T-helper 2 cell (primary cell): ENCODE measurements at regions not wholly inside any gene's neighbourhood (a gene's known extent, or its start where the extent isn't known, plus 50 kb on each side); places are given as distances from the start of the nearest gene placed in this dataset.
"Not testable (repeated sequence)": the region's sequence is repeated elsewhere in the genome, so short reads cannot be mapped to it uniquely, and the experiment has no call there.

ENCODE experiments used
- DNase-seq, 5 experiments: peaks; one replicate each; pipeline versions ENCODE4 v3.0.0 to v3.0.0-alpha.2; 2012 to 2022

- DNase-seq, result no peak
These were observed 56.7 kb downstream of the CCDC74A start for GRCh38 chr2:131584380-131584779.

GRCh38 chr2:131584940-131585339 lies 57.3 kb downstream of the CCDC74A start:
- DNase-seq, result no peak

- no peak for DNase-seq
These were observed 60.6 kb downstream of the CCDC74A start for GRCh38 chr2:131588152-131588873.

GRCh38 chr2:131589126-131589525 lies 61.4 kb downstream of the CCDC74A start:
- DNase-seq, result not testable (repeated sequence)

DNA sequence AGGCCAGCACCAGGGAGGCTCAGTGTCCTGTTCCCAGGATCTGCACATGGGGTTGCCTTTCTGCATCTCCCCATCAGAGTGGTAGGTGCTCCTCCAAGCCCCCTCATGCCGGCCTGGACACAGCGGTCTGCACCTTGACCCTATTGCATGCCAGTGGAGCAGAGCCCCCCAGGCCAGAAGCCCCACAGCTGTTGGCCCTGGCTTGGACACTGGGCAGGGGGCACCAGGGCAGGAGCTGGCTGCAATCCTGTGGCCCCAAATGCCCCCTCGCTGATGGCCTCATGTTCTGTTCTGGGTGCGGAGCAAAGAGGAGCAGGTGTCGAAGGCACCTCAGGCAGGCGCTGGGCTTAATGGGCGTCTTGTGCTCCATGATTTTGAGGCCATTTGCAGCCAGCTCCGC lies 62.7 kb downstream of the CCDC74A start:
- no peak for DNase-seq

- no peak for DNase-seq
These were observed 63.2 kb downstream of the CCDC74A start for GRCh38 chr2:131590896-131591295.

DNA sequence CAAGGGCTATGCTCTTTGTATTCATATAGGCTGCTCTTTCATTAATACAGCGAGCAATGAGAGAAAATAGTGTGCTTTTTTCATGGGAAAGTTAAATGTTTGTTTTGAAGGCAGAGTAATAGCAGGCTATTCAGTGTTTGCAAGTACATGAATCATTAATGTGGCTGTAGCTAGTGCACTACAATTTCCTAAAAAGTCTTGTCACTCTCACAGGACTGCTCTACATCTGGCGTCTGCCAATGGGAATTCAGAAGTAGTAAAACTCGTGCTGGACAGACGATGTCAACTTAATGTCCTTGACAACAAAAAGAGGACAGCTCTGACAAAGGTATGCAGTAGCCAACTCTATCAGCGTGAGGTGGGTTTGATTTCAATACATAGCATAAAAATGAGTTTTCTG lies 68.9 kb downstream of the CCDC74A start:
- DNase-seq, result not testable (repeated sequence)

DNA sequence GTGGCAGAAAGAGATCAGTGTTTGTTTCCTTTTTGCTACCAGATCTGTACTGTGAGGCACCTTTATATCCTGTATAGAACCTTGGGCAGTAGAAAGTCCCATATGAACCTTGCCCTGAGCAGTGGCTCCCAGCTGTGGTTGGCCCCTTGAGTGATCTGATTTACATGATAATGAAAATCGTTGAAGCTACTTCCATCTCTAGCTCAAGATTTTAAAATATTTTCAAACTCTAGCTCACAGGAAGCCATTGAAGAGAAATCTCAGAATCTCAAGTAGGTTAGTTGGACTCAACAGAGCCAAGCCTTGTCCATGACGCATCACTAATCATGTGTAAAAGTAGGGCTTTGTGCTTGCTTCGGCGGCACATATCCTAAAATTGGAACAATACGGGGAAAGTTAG lies 74.8 kb downstream of the CCDC74A start:
- DNase-seq, result not testable (repeated sequence)

DNA sequence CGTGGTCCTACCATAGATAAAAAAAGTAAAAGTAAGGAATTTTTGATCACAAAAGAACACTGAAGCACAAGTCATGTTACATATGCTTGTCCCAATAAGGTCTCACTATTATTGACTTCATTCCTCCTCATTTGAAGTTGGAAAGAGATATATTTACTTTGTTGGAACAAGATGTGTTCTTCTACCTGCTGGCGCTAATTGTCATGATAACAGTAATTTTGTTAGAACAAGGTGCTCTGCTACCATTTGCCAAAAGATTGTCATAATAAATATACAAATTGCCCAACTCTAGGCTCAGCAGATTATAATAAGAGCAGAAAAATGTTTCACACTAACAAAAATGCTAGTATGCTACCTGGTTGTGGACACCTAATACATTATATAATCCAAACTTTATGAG lies 77.0 kb downstream of the CCDC74A start:
- DNase-seq, result not testable (repeated sequence)

- not testable (repeated sequence) for DNase-seq
These were observed 78.7 kb downstream of the CCDC74A start for GRCh38 chr2:131606366-131606765.

GRCh38 chr2:131607056-131607455 lies 79.4 kb downstream of the CCDC74A start:
- not testable (repeated sequence) for DNase-seq

GRCh38 chr2:131614539-131614938 lies 86.9 kb downstream of the CCDC74A start:
- DNase-seq, result not testable (repeated sequence)

DNA sequence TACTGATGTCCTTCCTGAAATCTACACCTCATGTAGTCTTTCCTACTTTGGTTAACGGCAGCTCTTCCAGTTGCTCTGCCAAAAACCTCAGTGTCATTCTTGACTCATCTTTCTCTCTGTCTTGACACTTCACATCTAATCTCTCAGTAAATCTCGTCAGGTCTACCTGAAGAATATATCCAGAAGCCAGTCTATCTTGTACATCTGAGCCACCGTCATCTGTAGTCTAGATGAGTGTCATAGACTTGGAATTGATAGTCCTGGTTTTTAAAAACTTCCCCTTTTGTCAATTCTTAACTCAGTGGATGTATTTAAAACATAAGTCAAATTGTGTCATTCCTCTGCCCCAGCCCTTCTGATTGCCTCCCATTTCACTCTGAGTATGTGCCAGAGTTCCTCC lies 90.6 kb downstream of the CCDC74A start:
- DNase-seq, result not testable (repeated sequence)

DNA sequence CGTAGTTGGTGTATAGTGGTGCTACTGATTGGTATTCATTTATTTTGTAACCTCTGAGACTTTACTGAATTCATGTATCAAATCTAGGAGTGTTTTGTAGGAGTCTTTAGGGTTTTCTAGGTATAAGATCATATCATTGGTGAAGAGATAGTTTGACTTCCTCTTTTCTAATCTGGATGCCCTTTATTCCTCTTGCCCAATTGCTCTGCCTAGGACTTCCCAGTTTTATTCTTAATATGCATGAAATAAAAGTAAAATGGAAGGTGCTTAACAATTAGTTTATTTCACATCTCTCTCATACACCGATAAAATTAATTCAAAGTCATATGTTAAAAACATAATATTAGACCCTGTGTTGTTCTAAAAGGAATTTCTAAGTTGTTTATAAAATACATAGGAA lies 95.2 kb downstream of the CCDC74A start:
- DNase-seq, result not testable (repeated sequence)

DNA sequence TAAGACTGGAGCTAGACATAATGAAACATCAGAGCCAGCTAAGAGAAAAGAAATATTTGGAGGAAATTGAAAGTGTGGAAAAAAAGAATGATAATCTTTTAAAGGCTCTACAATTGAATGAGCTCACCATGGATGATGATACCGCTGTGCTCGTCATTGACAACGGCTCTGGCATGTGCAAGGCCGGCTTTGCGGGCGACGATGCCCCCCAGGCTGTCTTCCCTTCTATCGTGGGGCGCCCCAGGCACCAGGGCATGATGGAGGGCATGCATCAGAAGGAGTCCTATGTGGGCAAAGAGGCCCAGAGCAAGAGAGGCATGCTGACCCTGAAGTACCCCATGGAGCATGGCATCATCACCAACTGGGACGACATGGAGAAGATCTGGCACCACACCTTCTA lies 98.3 kb downstream of the CCDC74A start:
- DNase-seq, result not testable (repeated sequence)

DNA sequence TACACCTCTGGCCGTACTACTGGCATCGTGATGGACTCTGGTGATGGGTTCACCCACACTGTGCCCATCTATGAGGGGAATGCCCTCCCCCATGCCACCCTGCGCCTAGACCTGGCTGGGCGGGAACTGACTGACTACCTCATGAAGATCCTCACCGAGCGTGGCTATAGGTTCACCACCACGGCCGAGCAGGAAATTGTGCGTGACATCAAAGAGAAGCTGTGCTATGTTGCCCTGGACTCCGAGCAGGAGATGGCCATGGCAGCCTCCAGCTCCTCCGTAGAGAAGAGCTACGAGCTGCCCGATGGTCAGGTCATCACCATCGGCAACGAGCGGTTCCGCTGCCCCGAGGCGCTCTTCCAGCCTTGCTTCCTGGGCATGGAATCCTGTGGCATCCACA lies 98.9 kb downstream of the CCDC74A start:
- not testable (repeated sequence) for DNase-seq

GRCh38 chr2:131627777-131628176 lies 100.1 kb downstream of the CCDC74A start:
- not testable (repeated sequence) for DNase-seq

GRCh38 chr2:131631648-131632047 lies 104.0 kb downstream of the CCDC74A start:
- DNase-seq, result not testable (repeated sequence)

DNA sequence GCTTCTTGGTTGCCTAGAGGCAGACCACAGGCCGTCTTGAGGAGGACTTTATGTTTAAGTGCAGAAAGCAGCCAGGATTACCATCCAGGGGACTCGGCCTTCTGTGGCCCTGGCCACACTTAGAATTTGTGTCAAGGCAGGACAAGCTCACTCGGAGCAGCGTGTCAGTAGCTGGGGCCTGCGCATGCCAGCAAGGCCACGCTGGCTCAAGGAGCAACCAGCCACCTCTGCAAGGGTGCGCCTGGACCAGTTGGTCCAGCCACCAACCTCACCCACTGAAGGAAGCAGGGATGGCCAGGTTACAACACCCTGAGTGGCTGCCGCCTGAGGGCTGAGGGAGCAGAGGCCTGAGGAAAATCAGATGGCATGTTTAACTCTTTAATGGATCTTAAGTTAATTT lies 105.7 kb downstream of the CCDC74A start:
- DNase-seq, result not testable (repeated sequence)

DNA sequence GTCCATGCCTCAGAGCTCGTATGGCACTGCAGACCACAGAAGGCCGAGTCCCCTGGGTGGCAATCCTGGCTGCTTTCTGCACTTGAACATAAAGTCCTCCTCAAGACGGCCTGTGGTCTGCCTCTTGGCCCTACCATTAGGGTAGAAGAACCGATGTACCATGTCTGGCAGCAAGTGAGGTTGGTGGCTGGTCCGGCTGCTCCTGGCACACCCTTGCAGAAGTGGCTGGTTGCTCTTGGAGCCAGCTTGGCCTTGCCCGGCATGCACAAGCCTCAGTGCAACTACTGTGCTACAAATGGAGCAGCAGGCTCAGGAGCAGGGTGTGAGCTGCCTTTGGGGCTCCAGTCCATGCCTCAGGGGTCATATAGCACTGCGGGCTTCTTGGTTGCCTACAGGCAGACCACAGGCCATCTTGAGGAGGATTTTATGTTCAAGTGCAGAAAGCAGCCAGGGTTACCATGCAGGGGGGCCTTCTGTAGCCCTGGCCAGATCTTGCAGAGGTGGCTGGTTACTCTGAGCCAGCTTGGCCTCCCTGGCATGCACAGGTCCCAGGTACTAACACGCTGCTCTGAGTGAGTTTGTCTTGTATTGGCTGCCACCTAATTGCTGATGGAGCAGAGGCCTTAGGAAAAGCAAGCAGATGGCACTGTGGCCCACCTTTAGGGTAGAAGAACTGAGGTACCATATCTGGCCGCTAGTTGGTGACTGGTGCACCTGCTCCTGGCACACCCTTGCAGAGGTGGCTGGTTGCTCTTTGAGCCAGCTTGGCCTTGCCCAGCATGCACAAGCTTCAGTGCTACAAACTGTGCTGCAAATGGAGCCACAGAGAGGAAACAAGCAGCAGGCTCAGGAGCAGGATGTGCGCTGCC lies 106.4 kb downstream of the CCDC74A start:
- not testable (repeated sequence) for DNase-seq

DNA sequence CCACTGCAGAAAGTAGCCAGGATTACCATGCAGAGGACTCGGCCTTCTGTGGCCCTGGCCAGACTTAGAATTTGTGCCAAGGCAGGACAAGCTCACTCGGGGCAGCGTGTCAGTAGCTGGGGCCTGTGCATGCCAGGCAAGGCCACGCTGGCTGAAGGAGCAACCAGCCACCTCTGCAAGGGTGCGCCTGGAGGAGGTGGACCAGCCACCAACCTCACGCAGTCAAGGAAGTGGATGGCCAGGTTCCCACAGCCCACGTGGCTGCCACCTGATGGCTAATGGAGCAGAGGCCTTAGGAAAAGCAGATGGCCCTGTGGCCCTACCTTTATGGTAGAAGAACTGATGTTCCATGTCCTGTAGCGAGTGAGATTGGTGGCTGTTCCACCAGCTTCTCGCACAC lies 107.9 kb downstream of the CCDC74A start:
- DNase-seq, result no peak

GRCh38 chr2:131636704-131637308 lies 109.1 kb downstream of the CCDC74A start:
- DNase-seq, result not testable (repeated sequence)

DNA sequence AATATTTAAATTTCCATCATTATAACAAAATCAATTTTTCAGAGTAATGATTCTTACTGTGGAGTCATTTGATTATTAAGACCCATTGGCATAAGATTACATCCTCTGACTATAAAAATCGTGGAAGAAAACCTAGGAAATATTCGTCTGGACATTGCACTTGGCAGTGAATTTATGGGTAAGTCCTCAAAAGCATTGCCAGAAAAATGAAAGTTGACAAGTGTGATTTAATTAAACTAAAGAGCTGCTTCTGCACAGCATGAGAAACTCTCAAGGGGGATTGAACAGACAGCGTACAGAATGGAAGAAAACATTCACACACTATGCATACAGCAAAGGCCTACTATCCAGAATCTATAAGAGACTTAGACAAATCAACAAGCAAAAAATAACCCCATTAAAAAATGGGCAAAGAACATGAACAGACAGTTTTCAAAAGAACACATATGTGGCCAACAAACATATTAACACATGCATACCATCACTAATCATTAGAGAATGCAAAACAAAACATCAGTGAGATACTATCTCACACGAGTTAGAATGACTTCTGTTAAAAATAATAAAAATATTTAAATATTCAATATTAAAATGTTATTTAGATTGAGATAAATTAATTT lies 111.4 kb downstream of the CCDC74A start:
- not testable (repeated sequence) for DNase-seq
